ENCODE measurements at regions not wholly inside any gene's neighbourhood (a gene's known extent, or its start where the extent isn't known, plus 50 kb on each side); places are given as distances from the start of the nearest gene placed in this dataset.

GRCh38 chr6:156647140-156647784 lies 129.9 kb upstream of the ARID1B start:
- no peak for DNase-seq

- DNase-seq, result no peak
These were observed 130.7 kb upstream of the ARID1B start for GRCh38 chr6:156646496-156646895.

GRCh38 chr6:156645097-156645496 lies 132.1 kb upstream of the ARID1B start:
- DNase-seq, result no peak

GRCh38 chr6:156639009-156639721 lies 138.0 kb upstream of the ARID1B start:
- no peak for DNase-seq

GRCh38 chr6:156638581-156638980 lies 138.6 kb upstream of the ARID1B start:
- no peak for DNase-seq

- no peak for DNase-seq
These were observed 142.2 kb upstream of the ARID1B start for GRCh38 chr6:156634951-156635371.

- DNase-seq, result no peak
These were observed 143.1 kb upstream of the ARID1B start for GRCh38 chr6:156634048-156634447.

- no peak for DNase-seq
These were observed 143.9 kb upstream of the ARID1B start for GRCh38 chr6:156633291-156633690.

- DNase-seq, result no peak
These were observed 146.4 kb upstream of the ARID1B start for GRCh38 chr6:156630613-156631302.

- DNase-seq, result no peak
These were observed 148.4 kb upstream of the ARID1B start for GRCh38 chr6:156628805-156629204.

- DNase-seq, result no peak
These were observed 149.7 kb upstream of the ARID1B start for GRCh38 chr6:156627524-156627923.

- no peak for DNase-seq
These were observed 155.0 kb upstream of the ARID1B start for GRCh38 chr6:156622185-156622584.

GRCh38 chr6:156620331-156620730 lies 156.8 kb upstream of the ARID1B start:
- no peak for DNase-seq

- peak; percentile 88 for DNase-seq
These were observed 158.5 kb upstream of the ARID1B start for GRCh38 chr6:156618600-156619205.

GRCh38 chr6:156617941-156618340 lies 159.2 kb upstream of the ARID1B start:
- DNase-seq, result no peak

- DNase-seq, result no peak
These were observed 159.8 kb upstream of the ARID1B start for GRCh38 chr6:156617376-156617775.

GRCh38 chr6:156616495-156616894 lies 160.7 kb upstream of the ARID1B start:
- no peak for DNase-seq

- DNase-seq, result no peak
These were observed 163.2 kb upstream of the ARID1B start for GRCh38 chr6:156613996-156614395.

- DNase-seq, result no peak
These were observed 164.8 kb upstream of the ARID1B start for GRCh38 chr6:156612361-156612760.

- DNase-seq, result no peak
These were observed 175.2 kb upstream of the ARID1B start for GRCh38 chr6:156602066-156602385.

GRCh38 chr6:156601152-156602065 lies 175.8 kb upstream of the ARID1B start:
- peak; percentile 68 for DNase-seq

- no peak for DNase-seq
These were observed 176.5 kb upstream of the ARID1B start for GRCh38 chr6:156600678-156601077.
